NCI-H1105 (cell line): ENCODE measurements at regions not wholly inside any gene's neighbourhood (a gene's known extent, or its start where the extent isn't known, plus 50 kb on each side); places are given as distances from the start of the nearest gene placed in this dataset.
A peak's percentile ranks its signal among the peaks of the same experiment; 100 is the strongest.
"Not testable (repeated sequence)": the region's sequence is repeated elsewhere in the genome, so short reads cannot be mapped to it uniquely, and the experiment has no call there.

Experiments
- DNase-seq: peaks from one replicate; lab custom pipeline; 2025; lab: John Stamatoyannopoulos, UW

DNA sequence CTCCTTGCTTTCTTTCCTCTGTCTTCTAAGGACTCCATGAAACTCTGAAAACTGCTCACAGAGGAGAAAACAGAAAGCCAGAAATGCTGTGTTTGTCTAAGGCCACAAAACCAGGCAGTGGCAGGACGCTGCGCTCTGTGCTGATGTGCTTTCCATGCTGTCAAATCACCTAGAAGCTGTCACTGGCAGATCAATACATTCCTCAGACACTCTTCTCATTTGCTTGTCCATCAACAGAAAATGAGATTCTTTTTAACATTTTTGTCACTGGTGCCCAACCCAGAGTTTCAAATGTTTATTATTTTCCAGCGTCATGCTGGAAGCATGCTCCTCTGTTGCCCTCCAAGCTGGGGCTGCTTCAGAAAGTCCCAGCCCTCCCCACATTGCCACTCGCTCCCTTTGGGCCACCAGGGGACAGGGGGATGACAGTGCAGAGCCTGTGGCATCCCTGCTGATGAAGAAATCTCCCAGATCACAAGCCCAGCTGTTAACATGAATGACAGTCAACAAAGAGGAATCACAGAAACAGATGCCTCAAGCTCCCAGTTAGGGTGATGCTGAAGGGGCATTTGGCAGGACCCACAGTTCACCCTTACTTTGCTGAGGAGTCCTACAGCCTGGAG is 117.5 kb upstream of the MEIS1 start:
- DNase-seq: no peak

- no peak for DNase-seq
These were observed 128.4 kb upstream of the MEIS1 start for GRCh38 chr2:66306483-66306882.

- DNase-seq: peak; percentile 84
These were observed 129.2 kb upstream of the MEIS1 start for GRCh38 chr2:66305718-66306117.

- DNase-seq: no peak
These were observed 131.5 kb upstream of the MEIS1 start for GRCh38 chr2:66303471-66303870.

DNA sequence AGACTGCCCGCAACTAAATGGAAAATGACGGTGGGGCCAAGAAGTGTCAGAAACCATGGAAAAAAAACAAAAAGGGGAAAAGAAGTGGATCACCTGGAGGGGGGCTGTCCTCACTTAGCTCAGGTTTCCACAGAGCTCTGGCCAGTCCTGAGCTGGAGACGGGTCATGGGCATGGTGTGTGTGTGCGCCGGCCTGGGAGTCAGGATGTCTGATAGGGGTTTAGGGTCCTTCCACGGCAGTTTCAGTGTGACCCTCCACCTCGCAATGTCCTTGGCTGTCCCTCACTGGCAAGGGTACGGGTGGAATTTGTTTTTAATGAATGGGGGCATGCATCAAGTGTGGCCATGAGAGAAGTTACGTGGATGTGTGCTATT is 133.2 kb upstream of the MEIS1 start:
- no peak for DNase-seq

DNA sequence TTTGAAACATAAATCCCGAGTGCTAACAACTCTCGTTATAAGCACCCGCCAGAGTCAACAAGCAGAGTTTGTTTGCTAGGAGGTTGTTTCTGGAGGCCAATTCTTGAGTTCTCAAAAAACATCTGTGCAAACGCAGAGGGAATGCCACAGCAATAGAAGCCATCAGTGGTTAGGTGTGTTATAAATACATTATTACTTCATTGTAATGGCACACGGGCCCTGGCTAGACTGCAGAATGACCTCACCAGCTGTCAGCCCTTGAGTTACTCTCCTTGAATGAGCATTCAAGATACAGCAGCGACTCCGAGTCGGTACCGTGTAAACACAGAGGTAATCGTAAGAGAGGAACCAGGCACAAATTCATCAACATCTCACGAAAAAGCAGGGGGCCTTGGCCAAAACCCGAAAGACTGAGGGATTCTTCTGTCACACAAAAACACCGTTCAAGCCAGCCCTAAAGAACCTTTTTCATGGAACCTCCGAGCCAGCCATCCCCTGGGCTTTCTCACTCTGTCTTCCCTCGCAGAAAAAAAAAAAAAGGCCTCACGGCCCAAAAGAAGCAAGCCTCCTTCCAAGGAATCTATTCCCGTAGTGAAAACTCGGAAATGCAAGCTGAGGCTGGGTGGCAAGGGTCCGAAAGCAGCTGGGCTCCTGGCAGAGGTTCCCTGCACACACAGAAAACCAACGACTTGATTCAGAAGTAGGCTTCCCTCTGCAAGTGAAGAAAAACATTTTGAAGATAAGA is 133.7 kb upstream of the MEIS1 start:
- DNase-seq: no peak

DNA sequence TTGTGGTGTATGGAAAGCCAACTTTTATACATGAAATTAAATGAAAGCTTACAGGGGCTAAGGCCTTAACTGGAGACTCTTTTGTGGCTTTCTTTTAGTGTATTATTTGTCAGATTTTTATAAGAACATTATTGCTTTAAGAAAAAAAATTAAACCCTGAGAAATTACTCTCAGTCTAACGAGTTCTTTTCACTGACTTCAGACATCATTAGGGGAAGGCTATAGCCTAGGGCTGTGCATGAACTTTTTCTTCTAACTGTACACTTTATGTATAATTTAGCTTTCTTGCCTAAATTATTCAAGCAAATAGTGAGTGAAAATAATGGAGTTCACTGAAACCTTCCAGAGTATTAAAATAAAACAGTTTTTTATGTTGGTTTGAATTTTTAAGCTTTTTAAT is 151.1 kb upstream of the MEIS1 start:
- no peak for DNase-seq

- no peak for DNase-seq
These were observed 152.9 kb upstream of the MEIS1 start for GRCh38 chr2:66281980-66282379.

DNA sequence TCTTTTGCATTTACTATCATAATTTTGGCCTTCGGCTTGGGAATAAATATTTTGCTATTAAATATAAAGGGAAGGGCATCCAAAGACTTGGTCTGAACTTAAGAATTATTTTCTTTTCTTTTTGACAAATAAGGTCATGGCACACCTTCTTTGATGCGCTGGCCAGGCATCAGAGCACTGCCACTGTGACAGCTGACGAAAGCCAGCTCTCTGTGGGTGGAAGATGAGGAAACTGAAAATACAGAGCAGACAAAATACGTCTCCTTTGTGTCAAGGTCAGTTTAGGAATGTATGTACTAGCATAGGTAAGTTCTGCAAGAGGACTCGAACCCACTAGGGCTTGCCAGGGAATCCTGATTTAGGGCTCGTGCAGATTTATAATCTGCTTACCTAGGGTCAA is 155.9 kb upstream of the MEIS1 start:
- no peak for DNase-seq

- DNase-seq: no peak
These were observed 158.9 kb upstream of the MEIS1 start for GRCh38 chr2:66275984-66276383.

- no peak for DNase-seq
These were observed 160.9 kb upstream of the MEIS1 start for GRCh38 chr2:66273933-66274490.

DNA sequence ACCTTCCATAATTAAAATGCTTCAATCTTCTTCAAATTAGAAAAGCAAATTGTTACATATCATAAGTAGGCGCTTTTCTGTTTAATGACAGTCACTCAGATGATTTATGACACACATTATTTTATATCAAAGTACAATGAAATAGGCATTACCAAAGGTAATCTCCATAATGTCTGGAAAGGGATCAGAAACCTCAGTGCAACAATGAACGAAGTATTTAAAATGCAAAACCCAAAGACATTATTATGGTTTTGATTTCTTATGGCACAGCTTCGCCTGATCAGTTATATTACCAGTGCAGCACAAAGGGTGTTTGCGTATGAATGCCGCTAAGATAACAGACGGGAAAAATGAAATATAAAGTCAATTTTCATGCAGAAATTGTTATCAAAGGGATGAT is 162.2 kb upstream of the MEIS1 start:
- DNase-seq: no peak

GRCh38 chr2:66271777-66272176 is 163.1 kb upstream of the MEIS1 start:
- no peak for DNase-seq

GRCh38 chr2:66270247-66270646 is 164.7 kb upstream of the MEIS1 start:
- no peak for DNase-seq

GRCh38 chr2:66269166-66269565 is 165.8 kb upstream of the MEIS1 start:
- DNase-seq: no peak

DNA sequence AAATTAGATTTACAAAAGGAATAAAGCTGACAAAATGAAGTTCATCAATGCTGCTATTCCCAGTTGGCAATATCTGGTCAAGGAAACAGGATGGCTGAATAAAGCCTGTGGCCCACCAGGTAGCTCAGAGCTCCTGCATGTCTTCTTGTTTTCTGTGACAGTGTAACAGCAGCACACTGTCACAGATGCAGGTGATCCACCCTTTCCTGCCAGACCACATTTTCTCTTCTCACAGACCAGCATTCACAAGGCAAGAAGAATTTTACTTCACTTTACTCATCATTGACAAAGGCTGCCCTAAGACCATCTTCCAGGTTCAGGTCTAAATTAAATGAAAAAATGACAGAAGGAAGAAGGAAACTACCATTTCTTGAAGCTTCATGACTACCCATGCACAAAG is 166.2 kb upstream of the MEIS1 start:
- DNase-seq: no peak

- DNase-seq: no peak
These were observed 170.6 kb upstream of the MEIS1 start for GRCh38 chr2:66264354-66264753.

- no peak for DNase-seq
These were observed 179.1 kb upstream of the MEIS1 start for GRCh38 chr2:66255867-66256266.

GRCh38 chr2:66255136-66255535 is 179.8 kb upstream of the MEIS1 start:
- no peak for DNase-seq

- no peak for DNase-seq
These were observed 181.9 kb upstream of the MEIS1 start for GRCh38 chr2:66253066-66253465.

DNA sequence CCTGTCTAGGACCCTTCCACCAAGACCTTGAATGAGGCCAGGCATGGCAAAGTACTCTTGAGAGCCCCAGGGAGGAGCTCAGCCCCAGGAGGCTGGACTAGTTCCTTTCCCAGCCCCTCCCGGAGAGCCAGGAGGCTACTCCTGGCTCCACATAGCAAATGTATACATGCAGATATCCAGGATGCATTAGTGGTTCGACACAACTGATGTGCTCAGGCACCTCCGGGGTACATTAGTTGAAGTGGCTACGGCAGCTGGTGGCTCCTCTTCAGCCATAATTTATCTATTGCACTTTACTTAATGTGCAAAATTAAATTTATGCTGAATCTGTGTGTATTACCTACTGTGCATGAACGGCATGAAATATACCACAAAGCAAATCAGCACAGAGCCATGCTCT is 182.8 kb upstream of the MEIS1 start:
- peak; percentile 37 for DNase-seq

DNA sequence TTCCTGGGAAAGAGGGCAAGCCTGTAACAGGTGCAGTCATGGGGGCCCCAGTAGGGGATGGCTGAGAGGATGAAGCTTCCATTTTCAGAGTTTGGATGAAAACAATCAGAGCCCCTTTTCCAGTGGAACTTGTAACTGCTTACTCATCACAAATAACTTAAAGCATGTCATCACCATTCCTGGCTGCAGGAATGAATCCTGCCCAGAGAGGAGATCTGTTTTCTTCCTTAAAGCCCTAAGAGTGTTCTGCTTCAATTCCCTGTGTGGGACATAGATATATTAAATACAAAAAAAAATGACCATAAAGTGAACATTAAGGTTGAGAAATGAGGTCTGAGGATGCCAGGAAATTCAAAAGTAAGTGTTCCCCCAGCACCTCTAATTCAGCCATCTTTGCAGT is 183.4 kb upstream of the MEIS1 start:
- no peak for DNase-seq

- not testable (repeated sequence) for DNase-seq
These were observed 185.8 kb upstream of the MEIS1 start for GRCh38 chr2:66249089-66249488.

- DNase-seq: not testable (repeated sequence)
These were observed 191.1 kb upstream of the MEIS1 start for GRCh38 chr2:66243809-66244208.
